Central memory CD8-positive, alpha-beta T cell (primary cell): ENCODE measurements at regions not wholly inside any gene's neighbourhood (a gene's known extent, or its start where the extent isn't known, plus 50 kb on each side); places are given as distances from the start of the nearest gene placed in this dataset.

Experiments
- ATAC-seq: fragments of 150-1000 bp; cut with Tn5 transposase; replicated peaks from 2 replicates; pipeline ENCODE4 v1.10.0; 2022; ENCODE audit warnings: mild to moderate bottlenecking, moderate FRiP score, moderate number of reproducible peaks; ENCODE audit not compliant: poor library complexity, severe bottlenecking; ENCODE audit errors: extremely low read depth
- DNase-seq, 2 donors: peaks; one replicate each; pipeline ENCODE4 v3.0.0; 2021; ENCODE audit warnings: low spot score in 2 of 2
- H3K27ac Mint-ChIP-seq: one replicate; pipeline ENCODE4 v1.8.0; 2022; ENCODE audit warnings: low read depth, mild to moderate bottlenecking, moderate library complexity, mixed read lengths
- H3K27me3 Mint-ChIP-seq: one replicate; pipeline ENCODE4 v1.8.0; 2022; ENCODE audit warnings: mixed read lengths
- H3K36me3 Mint-ChIP-seq: one replicate; pipeline ENCODE4 v1.8.0; 2022; ENCODE audit warnings: mild to moderate bottlenecking, moderate library complexity, mixed read lengths; ENCODE audit not compliant: insufficient read depth
- H3K4me1 Mint-ChIP-seq: one replicate; pipeline ENCODE4 v1.8.0; 2022; ENCODE audit warnings: mixed read lengths
- H3K4me3 Mint-ChIP-seq: one replicate; pipeline ENCODE4 v1.8.0; 2022; ENCODE audit warnings: mild to moderate bottlenecking, moderate library complexity, mixed read lengths
- H3K9me3 Mint-ChIP-seq: one replicate; pipeline ENCODE4 v1.8.0; 2022; ENCODE audit warnings: mixed read lengths

DNA sequence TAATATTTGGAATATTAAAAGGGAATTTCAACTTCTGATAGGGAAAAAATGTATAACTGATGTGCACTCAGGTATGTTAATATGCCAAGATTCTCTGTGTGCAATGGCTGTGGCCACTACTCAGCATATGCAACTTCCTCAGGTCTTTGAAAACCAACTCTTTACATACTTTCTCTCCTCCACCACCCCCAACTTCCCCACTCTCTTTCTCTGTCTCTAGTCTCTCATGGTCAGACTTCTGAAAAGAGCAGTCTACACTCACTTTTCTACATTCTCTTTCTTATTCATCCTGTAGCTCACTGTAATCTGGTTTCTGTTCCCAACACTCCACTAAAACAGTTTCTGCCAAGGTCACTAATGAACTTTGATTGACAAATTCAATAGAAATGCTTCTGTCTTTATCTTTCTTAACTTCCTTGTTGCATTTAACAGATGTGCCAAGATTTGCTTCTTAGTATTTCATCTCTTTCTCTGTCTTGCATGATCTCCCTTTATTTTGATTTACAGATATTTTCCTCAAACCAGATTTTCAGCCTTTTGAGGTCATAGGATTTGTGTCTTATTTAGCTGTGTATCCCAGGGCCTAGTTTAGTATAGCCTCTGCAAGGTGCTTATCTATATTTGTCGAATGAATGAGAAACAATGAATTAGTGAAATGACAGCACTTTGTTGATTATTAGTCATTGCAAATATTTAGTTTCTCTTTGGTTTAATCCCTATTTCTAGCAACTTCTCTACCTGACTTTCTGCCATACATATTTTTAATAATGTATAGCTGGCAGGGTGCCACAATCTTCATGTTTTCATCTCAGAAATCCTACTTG, 168.9 kb downstream of the LMO4 start:
- H3K9me3 Mint-ChIP-seq: no peaks in the 10 kb centered on the region
- no peaks in the 10 kb centered on the region for H3K36me3 Mint-ChIP-seq
- H3K4me3 Mint-ChIP-seq: no peak overlapping the region
- no peaks in the 10 kb centered on the region for H3K27me3 Mint-ChIP-seq
- no peak for ATAC-seq
- H3K27ac Mint-ChIP-seq: no peak overlapping the region
- no peaks in the 10 kb centered on the region for H3K4me1 Mint-ChIP-seq
- no peak for DNase-seq

DNA sequence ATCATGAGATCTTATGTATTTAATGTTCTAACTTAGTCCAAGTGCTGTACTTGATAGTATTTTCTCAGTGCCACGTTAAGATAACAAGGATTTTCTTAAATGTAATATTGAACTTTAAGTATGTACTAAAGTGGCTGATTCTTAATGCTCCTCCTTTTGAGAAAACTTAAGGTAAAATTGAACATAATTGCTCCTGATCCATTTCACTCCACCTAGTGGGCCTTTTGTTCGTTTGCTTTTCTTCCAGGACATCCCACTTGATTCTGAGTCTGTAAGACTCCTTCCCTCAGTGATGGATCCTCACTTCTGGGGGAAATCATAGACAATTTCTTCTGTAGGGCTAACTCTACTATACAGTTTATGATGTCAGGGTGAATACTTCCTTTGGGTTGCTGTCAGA, 173.1 kb downstream of the LMO4 start:
- Mint-ChIP-seq H3K27ac (no peak overlapping the region), H3K27me3 (peaks cover 15% of the 10 kb centered on the region), H3K36me3 (no peaks in the 10 kb centered on the region), H3K4me1 (no peaks in the 10 kb centered on the region), H3K4me3 (no peak overlapping the region), H3K9me3 (no peaks in the 10 kb centered on the region)
- no peak for DNase-seq
- ATAC-seq: no peak

DNA sequence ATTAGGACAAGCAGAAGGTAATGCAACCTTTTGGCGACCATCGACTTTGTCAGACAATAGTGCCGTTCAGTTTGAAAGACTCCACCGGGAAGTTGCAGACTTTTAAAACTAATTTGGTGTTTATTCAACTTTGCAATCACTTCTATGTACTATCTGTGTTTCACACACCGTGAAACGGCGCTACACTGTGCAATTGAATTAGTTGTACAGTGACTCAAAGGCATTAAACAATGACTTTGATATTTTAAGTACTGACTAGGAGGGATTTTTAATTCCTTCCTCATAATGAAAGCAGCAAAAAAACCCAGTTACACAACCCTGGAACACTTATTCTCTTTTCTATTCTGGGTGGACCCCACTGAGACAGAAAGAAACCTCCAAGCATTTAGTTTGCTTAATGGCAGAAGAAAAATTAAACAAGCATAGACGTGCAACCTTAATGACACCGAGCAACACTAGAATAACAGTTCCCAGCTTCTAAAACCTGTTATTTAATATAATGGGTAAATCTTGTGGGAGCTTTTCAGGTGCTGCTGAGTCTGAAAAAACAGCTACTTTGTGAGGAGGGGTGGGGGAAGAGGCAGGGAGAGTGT, 176.8 kb downstream of the LMO4 start:
- DNase-seq (no peak), ATAC-seq (no peak)
- no peaks in the 10 kb centered on the region for H3K4me1 Mint-ChIP-seq
- H3K27me3 Mint-ChIP-seq: peaks cover 20% of the 10 kb centered on the region
- H3K4me3 Mint-ChIP-seq: no peak overlapping the region
- no peaks in the 10 kb centered on the region for H3K36me3 Mint-ChIP-seq
- H3K27ac Mint-ChIP-seq: no peak overlapping the region
- H3K9me3 Mint-ChIP-seq: no peaks in the 10 kb centered on the region

DNA sequence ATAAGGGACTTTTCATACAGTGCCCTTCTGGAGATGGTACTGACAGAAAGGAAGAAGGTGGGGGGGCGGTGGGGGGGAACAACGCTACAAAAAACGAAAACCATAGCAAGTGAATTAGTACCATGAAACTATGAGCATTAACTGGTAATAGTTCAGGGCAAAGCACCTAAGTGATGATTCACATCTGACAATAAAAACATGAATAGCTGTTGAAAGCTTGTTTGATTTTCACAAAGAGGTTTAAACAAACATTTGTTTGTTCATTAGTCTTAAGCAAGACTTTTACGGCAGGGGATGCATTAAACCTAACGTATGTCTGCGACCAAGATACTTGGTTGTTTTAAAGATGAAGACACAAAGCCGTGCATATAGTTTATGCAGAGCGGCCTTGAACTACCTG, 177.5 kb downstream of the LMO4 start:
- no peak for ATAC-seq
- H3K27ac Mint-ChIP-seq: no peak overlapping the region
- no peaks in the 10 kb centered on the region for H3K9me3 Mint-ChIP-seq
- H3K27me3 Mint-ChIP-seq: peaks cover 20% of the 10 kb centered on the region
- no peak overlapping the region for H3K4me3 Mint-ChIP-seq
- no peak for DNase-seq
- H3K36me3 Mint-ChIP-seq: no peaks in the 10 kb centered on the region
- no peaks in the 10 kb centered on the region for H3K4me1 Mint-ChIP-seq

DNA sequence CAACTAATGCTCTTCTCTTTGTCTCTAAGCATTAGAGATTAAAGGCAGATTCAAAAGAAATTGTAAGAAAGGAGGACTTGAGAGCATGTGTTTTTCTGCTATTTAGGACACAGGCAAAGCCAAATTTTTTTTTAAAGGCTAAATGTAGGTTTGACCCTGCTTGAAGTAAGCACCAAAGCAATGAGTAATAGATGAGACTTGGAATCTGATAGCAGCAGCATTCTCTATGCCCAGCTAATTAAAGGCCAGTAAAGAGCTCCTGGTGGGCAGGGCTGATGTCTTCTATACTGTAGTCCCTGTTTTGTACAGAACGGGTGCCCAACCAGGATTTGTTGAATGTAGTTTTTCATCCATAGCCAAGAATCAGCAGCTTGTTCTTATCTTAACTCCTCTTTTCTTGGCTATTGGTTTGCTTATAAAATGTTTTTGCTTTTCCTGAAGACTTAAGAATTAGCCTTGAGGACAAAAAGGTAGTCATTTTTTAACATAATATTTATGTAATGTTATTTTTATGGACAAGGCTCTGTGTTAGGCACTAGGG, 179.6 kb downstream of the LMO4 start:
- Mint-ChIP-seq H3K27me3 (peaks cover 20% of the 10 kb centered on the region), H3K27ac (no peak overlapping the region), H3K9me3 (no peaks in the 10 kb centered on the region), H3K4me3 (no peak overlapping the region), H3K36me3 (no peaks in the 10 kb centered on the region), H3K4me1 (no peaks in the 10 kb centered on the region)
- ATAC-seq (no peak), DNase-seq (no peak)

DNA sequence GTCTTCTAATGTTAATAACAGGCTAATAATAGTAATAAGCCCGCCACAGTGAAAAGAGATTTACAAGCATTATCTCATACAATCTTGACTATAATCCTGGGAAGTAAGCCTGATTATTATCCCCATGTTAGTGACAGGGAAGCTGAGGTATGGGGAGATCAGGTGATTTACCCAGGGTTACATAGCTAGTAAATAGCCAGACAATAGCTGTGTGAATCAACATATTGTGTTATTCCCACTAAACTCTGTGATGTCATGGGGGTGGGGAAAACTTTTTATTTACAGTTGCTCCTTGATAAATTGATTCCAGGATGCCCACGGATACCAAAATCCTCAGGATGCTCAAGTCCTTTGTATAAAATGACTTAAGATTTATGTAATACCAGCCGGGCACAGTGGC, 181.9 kb downstream of the LMO4 start:
- H3K4me1 Mint-ChIP-seq: no peaks in the 10 kb centered on the region
- no peak overlapping the region for H3K27ac Mint-ChIP-seq
- DNase-seq (no peak), ATAC-seq (no peak)
- peaks cover 2% of the 10 kb centered on the region for H3K36me3 Mint-ChIP-seq
- peaks cover 32% of the 10 kb centered on the region for H3K27me3 Mint-ChIP-seq
- H3K9me3 Mint-ChIP-seq: no peaks in the 10 kb centered on the region
- no peak overlapping the region for H3K4me3 Mint-ChIP-seq

DNA sequence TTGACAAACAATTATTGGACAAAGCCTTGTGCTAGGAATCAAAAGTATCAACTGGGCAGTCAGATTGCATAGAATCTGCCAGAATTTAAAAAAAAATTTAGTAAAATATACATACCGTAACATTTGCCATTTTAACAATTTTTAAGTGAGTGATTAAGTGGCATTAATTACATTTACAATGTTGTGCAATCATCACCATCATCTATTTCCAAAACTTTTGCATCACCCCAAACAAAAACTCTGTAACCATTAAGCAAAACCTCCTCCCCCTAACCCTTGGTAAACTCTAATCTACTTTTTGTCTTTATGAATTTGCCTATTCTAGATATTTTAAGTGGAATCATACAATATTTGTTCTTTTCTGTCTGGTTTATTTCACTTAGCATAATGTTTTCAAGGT, 182.8 kb downstream of the LMO4 start:
- peaks cover 34% of the 10 kb centered on the region for H3K27me3 Mint-ChIP-seq
- H3K4me3 Mint-ChIP-seq: no peak overlapping the region
- peaks cover 2% of the 10 kb centered on the region for H3K36me3 Mint-ChIP-seq
- ATAC-seq (no peak), DNase-seq (no peak)
- no peak overlapping the region for H3K27ac Mint-ChIP-seq
- no peaks in the 10 kb centered on the region for H3K4me1 Mint-ChIP-seq
- H3K9me3 Mint-ChIP-seq: no peaks in the 10 kb centered on the region

DNA sequence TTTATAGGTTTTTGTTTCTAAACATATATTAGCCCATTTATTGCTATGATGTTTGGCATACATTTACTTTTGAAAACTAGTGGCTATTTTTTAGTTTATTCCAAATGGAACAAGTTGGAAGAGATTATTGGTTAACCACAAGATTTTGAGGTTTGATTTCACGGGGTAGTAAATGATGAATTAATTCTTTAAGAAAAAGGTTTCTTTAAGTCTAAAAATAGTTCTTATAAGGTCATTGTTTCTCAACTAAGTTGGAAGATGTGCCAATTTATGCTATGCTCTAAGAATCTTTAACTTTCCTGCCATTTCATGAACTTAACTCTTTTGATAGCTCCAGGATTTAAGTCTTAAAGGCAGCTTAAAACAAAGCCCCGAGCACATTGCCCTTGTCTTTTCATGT, 183.8 kb downstream of the LMO4 start:
- DNase-seq (no peak), ATAC-seq (no peak)
- Mint-ChIP-seq H3K9me3 (no peaks in the 10 kb centered on the region), H3K4me1 (no peaks in the 10 kb centered on the region), H3K27ac (no peak overlapping the region), H3K4me3 (no peak overlapping the region), H3K27me3 (peaks cover 33% of the 10 kb centered on the region), H3K36me3 (peaks cover 2% of the 10 kb centered on the region)

DNA sequence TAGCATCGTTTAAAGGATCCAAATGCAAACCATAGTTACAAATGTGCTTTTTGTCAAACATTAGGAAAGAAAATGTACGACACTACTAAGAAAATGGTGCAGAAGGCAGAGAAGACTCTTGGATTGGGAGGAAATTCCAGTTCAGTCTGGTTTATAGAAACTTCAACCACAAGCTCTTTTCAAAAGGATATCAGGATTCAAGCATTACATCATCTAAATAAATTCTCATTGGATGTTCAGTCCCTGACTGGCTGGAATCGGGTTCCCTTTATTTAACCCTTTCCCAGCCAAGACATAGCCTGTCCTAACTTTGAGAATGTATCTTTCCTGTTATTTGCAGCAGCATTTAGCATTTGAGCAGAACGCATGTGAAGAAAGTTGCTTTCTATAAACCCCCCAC, 184.6 kb downstream of the LMO4 start:
- Mint-ChIP-seq H3K4me3 (no peak overlapping the region), H3K4me1 (no peaks in the 10 kb centered on the region), H3K27ac (no peak overlapping the region), H3K9me3 (no peaks in the 10 kb centered on the region), H3K27me3 (peaks cover 33% of the 10 kb centered on the region), H3K36me3 (peaks cover 2% of the 10 kb centered on the region)
- ATAC-seq (no peak), DNase-seq (no peak)

DNA sequence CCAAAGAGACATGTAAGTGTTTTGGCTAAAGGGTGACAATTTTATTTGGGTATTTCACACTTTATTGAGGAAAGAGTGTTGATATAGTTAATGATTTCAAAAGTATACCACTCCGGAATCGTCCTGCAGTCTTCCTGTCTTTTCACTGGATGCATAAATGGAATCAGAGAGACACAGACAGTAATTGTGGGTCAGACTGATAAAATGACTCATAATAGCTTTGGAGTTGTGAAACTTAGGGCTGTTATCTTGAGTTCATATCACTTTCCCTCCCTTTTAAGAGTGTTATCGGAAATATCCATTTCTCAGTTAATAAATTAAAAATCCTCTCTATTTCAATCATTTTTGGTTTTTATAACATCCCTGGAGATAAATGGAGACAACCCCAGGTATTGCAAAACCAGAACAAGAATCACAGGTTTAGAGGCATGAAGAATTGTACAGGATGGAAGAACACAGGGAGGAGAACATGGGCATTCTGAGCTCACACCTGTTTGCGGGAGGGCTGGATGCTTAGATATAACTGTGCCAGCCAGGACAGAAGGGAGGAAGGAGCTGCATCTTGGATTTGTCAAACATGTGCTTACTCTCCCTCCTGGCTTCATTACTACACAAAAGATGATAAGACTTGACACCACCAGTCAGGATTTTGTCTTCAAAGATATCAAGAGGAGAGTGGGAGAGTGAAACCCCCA, 185.4 kb downstream of the LMO4 start:
- ATAC-seq (no peak), DNase-seq (no peak)
- no peak overlapping the region for H3K27ac Mint-ChIP-seq

DNA sequence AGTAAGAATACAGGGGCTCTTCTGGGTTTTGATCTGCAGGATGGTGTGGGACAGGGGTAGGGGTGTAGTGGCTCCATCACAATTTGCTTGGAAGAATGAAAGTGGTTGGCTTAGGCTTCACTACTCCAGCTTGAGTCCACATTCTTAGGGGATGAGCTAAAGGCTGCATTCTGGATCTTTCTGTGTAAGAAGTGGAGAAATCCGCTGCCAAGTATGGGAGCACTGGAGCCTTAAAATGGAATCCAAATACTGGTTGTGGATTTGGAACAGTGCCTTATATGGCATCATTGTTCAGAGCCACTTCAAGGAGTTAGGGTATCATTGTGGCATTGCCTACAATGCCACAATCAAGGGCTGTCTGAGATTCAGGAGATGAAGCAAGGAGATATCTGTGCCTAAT, 187.1 kb downstream of the LMO4 start:
- Mint-ChIP-seq H3K4me1 (no peaks in the 10 kb centered on the region), H3K36me3 (peaks cover 2% of the 10 kb centered on the region), H3K27me3 (peaks cover 33% of the 10 kb centered on the region), H3K27ac (no peak overlapping the region), H3K9me3 (no peaks in the 10 kb centered on the region), H3K4me3 (no peak overlapping the region)
- DNase-seq (no peak), ATAC-seq (no peak)

More for the DNA sequence above, 185.4 kb downstream of the LMO4 start:
- H3K27me3 Mint-ChIP-seq: peaks cover 33% of the 10 kb centered on the region
- no peaks in the 10 kb centered on the region for H3K9me3 Mint-ChIP-seq
- peaks cover 2% of the 10 kb centered on the region for H3K36me3 Mint-ChIP-seq
- no peak overlapping the region for H3K4me3 Mint-ChIP-seq
- no peaks in the 10 kb centered on the region for H3K4me1 Mint-ChIP-seq

DNA sequence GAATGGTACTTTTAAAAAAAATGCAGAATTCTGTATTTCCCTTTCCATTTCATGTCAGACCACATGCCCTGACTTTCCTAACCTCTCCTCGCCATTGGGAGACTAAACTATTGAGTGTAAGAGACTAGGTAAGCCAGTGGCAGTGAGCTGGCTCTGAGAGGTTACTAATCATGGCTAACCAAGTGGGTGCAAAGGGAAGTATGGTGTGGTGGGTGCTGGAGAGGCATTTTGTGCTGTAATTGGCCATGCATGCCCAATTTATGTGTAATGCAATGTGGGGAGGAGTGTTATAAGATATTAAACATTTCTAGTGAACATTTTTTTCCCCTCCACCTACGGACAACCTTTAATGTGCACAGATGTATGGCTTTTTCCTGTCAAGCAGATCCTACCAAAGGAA, 190.1 kb downstream of the LMO4 start:
- ATAC-seq: no peak
- Mint-ChIP-seq H3K9me3 (no peaks in the 10 kb centered on the region), H3K4me3 (no peak overlapping the region), H3K4me1 (no peaks in the 10 kb centered on the region), H3K36me3 (peaks cover 2% of the 10 kb centered on the region), H3K27me3 (peaks cover 54% of the 10 kb centered on the region), H3K27ac (no peak overlapping the region)
- no peak for DNase-seq

DNA sequence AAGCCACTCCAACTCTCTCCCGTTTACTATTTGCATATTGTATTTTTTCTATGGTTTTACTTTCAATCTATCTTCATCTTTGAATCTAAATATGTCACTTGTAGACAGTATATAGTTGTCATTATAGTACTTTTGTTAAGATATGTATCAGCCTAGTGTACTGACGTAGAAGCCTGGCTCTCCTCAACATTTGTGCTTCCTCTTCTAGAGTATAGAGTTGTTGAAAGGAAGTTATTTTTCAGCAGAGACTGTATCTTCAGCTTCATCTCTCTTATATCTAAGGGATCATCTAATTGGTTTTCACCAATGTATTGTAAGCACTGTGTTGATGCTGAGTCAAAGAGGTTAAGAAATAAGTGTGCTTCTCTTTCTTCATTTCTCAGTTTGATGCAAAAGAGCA, 192.8 kb downstream of the LMO4 start:
- no peaks in the 10 kb centered on the region for H3K36me3 Mint-ChIP-seq
- H3K27ac Mint-ChIP-seq: no peak overlapping the region
- peaks cover 54% of the 10 kb centered on the region for H3K27me3 Mint-ChIP-seq
- H3K4me1 Mint-ChIP-seq: no peaks in the 10 kb centered on the region
- H3K9me3 Mint-ChIP-seq: no peaks in the 10 kb centered on the region
- DNase-seq (no peak), ATAC-seq (no peak)
- H3K4me3 Mint-ChIP-seq: no peak overlapping the region
